Nephron progenitor cell (in vitro differentiated cells): ENCODE measurements at regions not wholly inside any gene's neighbourhood (a gene's known extent, or its start where the extent isn't known, plus 50 kb on each side); places are given as distances from the start of the nearest gene placed in this dataset.

Experiments used
- DNase-seq: peaks from one replicate; pipeline ENCODE4 v3.0.0; 2021
- H3K27ac Mint-ChIP-seq: 2 replicates; pipeline ENCODE4 v1.8.0; 2021; ENCODE audit warnings: mild to moderate bottlenecking, moderate library complexity, mixed read lengths
- H3K27me3 Mint-ChIP-seq: 2 replicates; pipeline ENCODE4 v1.8.0; 2021; ENCODE audit warnings: mild to moderate bottlenecking, low read depth, mixed read lengths; ENCODE audit not compliant: poor library complexity
- H3K36me3 Mint-ChIP-seq: 2 replicates; pipeline ENCODE4 v1.8.0; 2021; ENCODE audit warnings: low read depth, mixed read lengths
- H3K4me1 Mint-ChIP-seq: 2 replicates; pipeline ENCODE4 v1.8.0; 2021; ENCODE audit warnings: mixed read lengths
- H3K4me3 Mint-ChIP-seq: 2 replicates; pipeline ENCODE4 v1.8.0; 2021; ENCODE audit warnings: mild to moderate bottlenecking, moderate library complexity, mixed read lengths
- H3K9me3 Mint-ChIP-seq: 2 replicates; pipeline ENCODE4 v1.8.0; 2021; ENCODE audit warnings: mild to moderate bottlenecking, moderate library complexity, mixed read lengths
- TF ChIP-seq, protein P1 (sequence below): fragments of 200-600 bp; sonication (generic); IDR thresholded peaks from 2 replicates; pipeline ENCODE4 v1.5.0; 2021; ENCODE audit warnings: antibody characterized with exemption

DNA sequence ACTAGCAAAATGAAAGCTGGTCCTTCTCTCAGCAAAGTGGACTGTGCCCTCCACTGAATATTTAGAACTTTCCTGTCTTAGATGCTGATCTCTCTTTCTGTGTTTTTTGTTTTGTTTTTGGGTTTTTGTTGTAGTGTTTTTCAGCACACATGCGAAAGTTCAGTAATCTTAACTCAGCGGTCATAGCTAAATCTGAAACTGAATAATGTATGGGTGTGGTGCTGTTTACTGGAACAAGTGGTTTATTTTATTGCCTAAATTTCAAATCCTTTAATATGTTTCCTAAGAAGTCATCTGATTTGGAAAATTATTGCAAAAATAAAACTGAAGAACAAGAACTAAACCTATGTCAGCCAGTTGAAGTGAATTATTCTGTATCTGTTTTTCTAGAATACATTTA, 116.0 kb upstream of the LRIG3 start:
- Mint-ChIP-seq H3K4me1 (peaks cover 54% of the 10 kb centered on the region), H3K9me3 (no peaks in the 10 kb centered on the region)

DNA sequence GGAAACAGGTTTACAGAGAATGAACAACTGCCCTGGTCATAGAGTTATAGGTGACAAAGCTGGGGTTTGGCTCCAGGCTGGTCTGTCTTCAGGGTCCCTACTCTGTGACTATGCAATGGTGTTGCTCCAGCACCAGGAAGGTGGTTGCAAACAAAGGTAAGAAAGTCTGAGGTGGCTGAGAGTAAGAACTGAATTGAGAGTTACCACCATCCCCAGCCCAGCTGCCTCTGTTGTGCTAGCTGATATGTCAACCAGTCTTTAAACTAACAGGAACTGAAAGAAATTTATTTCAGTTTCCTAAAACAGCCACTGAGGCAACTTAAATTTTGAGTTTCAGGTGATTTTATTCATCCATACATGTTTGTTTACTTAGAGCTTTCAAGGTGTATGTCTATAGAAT, 111.0 kb upstream of the LRIG3 start:
- DNase-seq: no peak
- peaks cover 17% of the 10 kb centered on the region for H3K4me1 Mint-ChIP-seq
- H3K9me3 Mint-ChIP-seq: peaks cover 10% of the 10 kb centered on the region
- TF ChIP-seq, protein P1, sequence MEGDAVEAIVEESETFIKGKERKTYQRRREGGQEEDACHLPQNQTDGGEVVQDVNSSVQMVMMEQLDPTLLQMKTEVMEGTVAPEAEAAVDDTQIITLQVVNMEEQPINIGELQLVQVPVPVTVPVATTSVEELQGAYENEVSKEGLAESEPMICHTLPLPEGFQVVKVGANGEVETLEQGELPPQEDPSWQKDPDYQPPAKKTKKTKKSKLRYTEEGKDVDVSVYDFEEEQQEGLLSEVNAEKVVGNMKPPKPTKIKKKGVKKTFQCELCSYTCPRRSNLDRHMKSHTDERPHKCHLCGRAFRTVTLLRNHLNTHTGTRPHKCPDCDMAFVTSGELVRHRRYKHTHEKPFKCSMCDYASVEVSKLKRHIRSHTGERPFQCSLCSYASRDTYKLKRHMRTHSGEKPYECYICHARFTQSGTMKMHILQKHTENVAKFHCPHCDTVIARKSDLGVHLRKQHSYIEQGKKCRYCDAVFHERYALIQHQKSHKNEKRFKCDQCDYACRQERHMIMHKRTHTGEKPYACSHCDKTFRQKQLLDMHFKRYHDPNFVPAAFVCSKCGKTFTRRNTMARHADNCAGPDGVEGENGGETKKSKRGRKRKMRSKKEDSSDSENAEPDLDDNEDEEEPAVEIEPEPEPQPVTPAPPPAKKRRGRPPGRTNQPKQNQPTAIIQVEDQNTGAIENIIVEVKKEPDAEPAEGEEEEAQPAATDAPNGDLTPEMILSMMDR: no peak
- H3K4me3 Mint-ChIP-seq: no peak overlapping the region
- no peak overlapping the region for H3K27ac Mint-ChIP-seq
- H3K27me3 Mint-ChIP-seq: peaks cover 5% of the 10 kb centered on the region
- peaks cover 7% of the 10 kb centered on the region for H3K36me3 Mint-ChIP-seq

More for the DNA sequence above, 116.0 kb upstream of the LRIG3 start:
- peaks cover 3% of the 10 kb centered on the region for H3K27me3 Mint-ChIP-seq
- H3K4me3 Mint-ChIP-seq: no peak overlapping the region
- H3K36me3 Mint-ChIP-seq: no peaks in the 10 kb centered on the region
- DNase-seq: no peak
- no peak overlapping the region for H3K27ac Mint-ChIP-seq
- TF ChIP-seq, protein P1: no peak

DNA sequence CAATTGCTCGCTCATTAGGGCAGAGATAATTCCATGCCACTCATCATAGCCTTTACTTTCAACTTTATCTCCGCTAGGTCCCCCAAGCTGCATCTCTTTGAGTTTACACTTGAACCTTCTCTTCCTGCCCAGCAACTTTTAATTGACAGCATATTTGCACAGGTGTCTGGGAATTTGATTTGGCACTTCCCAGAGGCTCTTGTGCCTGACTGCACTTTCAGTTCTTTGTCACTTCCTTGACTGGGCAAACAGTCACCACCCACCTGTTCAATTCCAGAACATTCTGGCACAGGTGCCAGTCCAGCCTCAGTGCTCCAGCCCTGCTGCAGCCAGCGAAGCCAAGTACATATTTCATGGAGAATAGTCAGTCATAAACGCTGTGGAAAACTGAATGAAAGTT, 110.1 kb upstream of the LRIG3 start:
- Mint-ChIP-seq H3K36me3 (peaks cover 7% of the 10 kb centered on the region), H3K27ac (no peak overlapping the region)

DNA sequence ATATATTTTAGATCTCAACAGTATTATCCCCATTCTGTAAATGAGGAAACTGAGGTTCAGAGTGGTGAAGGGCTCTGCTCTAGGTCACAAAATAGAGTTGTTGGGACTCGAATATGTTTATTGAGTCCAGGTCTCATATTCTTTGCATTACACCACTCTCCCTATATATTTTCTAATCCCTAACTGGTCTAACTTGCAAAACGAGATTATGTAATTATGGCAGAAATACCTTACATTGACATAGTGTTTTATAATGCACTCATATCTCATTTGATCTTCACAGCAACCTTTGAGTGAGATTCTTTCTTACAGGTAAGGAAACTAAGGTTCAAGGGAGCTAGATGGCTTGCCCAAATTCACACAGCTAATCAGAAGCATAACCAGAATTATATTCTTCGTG, 106.9 kb upstream of the LRIG3 start:
- H3K4me3 Mint-ChIP-seq: no peak overlapping the region

More for the DNA sequence above, 110.1 kb upstream of the LRIG3 start:
- TF ChIP-seq, protein P1: no peak
- peaks cover 11% of the 10 kb centered on the region for H3K4me1 Mint-ChIP-seq
- DNase-seq: no peak
- peaks cover 5% of the 10 kb centered on the region for H3K27me3 Mint-ChIP-seq
- no peak overlapping the region for H3K4me3 Mint-ChIP-seq
- H3K9me3 Mint-ChIP-seq: peaks cover 10% of the 10 kb centered on the region

DNA sequence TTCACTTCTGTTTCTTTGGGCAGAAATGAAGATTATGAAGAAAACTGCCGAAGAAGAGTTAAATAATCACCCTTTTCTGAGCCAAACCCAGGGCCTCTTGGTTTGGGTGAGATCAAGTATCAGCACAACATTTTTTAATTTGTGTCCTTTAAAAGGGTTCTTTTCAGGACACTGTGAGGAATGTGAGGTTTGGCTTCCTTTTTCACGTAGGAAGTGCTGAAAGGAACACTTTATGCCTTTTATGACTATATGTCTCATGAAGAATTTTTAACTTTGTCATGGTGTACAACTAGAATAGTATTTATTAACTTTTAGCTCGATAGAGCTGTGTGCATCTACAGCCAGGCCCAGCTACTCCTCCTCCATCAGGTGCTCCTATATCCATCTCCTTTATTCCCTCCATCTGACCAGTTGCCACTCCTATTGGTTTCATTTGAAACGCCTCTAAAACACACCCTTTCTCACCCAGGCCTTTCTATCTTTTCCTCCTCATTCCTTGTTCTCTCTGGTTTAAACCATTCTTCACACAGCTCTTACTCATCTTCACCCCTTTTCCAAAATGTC, 103.6 kb upstream of the LRIG3 start:
- TF ChIP-seq, protein P1: no peak
- no peak for DNase-seq
- Mint-ChIP-seq H3K4me3 (no peak overlapping the region), H3K4me1 (peaks cover 38% of the 10 kb centered on the region), H3K36me3 (peaks cover 7% of the 10 kb centered on the region), H3K27ac (peak overlapping the region; percentile 54), H3K27me3 (no peaks in the 10 kb centered on the region), H3K9me3 (peaks cover 10% of the 10 kb centered on the region)

More for the DNA sequence above, 106.9 kb upstream of the LRIG3 start:
- H3K36me3 Mint-ChIP-seq: peaks cover 7% of the 10 kb centered on the region
- no peak overlapping the region for H3K27ac Mint-ChIP-seq
- TF ChIP-seq, protein P1: no peak
- no peak for DNase-seq
- H3K9me3 Mint-ChIP-seq: peaks cover 10% of the 10 kb centered on the region
- peaks cover 3% of the 10 kb centered on the region for H3K27me3 Mint-ChIP-seq
- peaks cover 32% of the 10 kb centered on the region for H3K4me1 Mint-ChIP-seq
